Stimulated activated naive CD8-positive, alpha-beta T cell treated with anti-CD3 and anti-CD28 coated beads, Interleukin-15, amount 100 ng/mL, for 72 hours (primary cell): ENCODE measurements at regions not wholly inside any gene's neighbourhood (a gene's known extent, or its start where the extent isn't known, plus 50 kb on each side); places are given as distances from the start of the nearest gene placed in this dataset.
A peak's percentile ranks its signal among the peaks of the same experiment; 100 is the strongest.

ENCODE experiments used
- ATAC-seq: fragments of 150-1000 bp; cut with Tn5 transposase; 2 replicates; pipeline ENCODE4 v1.10.0; 2021; ENCODE audit warnings: mild to moderate bottlenecking, moderate library complexity
- DNase-seq, 2 donors: peaks; one replicate each; pipeline ENCODE4 v3.0.0; 2021 to 2022
- H3K27ac Mint-ChIP-seq, 2 donors: one replicate each; pipeline ENCODE4 v1.8.0; 2022; ENCODE audit warnings: mild to moderate bottlenecking in 2 of 2, mixed read lengths in 2 of 2, moderate library complexity in 2 of 2
- H3K27me3 Mint-ChIP-seq: one replicate; pipeline ENCODE4 v1.8.0; 2022; ENCODE audit warnings: mixed read lengths
- H3K4me1 Mint-ChIP-seq: one replicate; pipeline ENCODE4 v1.8.0; 2022; ENCODE audit warnings: mild to moderate bottlenecking, mixed read lengths
- H3K4me3 Mint-ChIP-seq, 2 donors: one replicate each; pipeline ENCODE4 v1.8.0; 2022; ENCODE audit warnings: mild to moderate bottlenecking in 2 of 2, mixed read lengths in 2 of 2, moderate library complexity in 1 of 2
- H3K9me3 Mint-ChIP-seq, 2 donors: one replicate each; pipeline ENCODE4 v1.8.0; 2022; ENCODE audit warnings: mixed read lengths in 2 of 2

DNA sequence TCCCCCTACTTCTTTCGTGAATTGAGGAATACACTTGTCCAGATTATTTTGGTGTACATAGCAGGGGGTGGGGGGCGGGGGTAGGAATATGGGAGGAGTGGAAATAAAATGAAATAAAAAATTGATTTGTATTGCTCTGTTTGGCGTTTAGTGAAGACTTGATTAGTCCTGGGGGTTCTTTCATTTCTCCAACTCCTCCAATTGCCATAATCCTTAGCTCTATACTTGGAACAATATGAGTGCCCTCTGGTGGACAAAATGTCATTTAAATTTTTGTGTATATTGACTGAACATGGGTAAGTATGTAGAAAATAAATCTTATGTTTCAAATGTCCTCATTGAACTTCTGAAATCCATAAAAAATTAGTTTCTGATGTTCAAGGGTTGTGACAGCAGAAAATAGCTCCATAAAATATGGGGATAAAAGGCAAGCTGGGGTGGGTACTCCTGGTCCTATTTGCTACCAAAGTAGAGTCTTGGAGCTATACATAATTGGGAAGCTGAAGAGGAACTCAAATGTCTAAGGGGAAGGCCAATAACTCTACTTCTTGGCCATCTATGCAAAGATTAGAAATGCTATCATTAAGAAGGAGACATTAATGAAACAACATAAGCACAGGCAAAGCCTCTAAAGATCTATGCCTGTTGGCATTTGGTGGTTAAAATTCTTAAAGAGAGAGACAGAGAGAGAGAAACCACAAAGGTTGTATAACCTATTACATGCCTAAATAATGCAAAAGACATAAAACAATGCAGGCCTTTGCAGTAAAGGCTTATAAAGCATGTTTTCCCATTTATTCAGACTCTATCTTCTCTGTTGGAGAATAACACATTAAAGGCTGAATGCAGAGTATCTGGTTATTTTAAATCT, 421.6 kb downstream of the METTL15 start:
- Mint-ChIP-seq H3K27me3 (no peaks in the 10 kb centered on the region), H3K9me3 (peaks cover 5 to 9% of the 10 kb centered on the region in 2 donors), H3K4me1 (no peaks in the 10 kb centered on the region), H3K4me3 (no peak overlapping the region), H3K27ac (no peak overlapping the region)
- ATAC-seq (no peak), DNase-seq (no peak)

DNA sequence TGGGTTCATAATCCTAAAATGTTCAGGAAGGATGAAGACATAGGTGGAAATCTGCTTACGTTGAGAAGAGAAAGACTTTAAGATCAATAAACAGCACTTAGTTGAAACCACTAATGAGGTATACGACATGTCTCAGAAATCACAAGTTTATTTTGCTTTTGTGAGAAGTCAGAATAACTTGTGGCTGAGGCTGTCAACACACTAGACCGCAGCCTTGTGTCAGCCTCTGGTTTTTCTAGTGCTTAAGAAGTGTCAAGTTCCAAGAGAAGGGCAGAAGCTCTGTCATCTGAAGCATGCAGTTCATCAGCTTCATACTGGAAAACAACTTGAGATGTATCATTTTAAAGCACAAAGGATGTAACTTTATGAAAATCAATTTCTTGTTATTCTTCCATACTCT, 420.9 kb downstream of the METTL15 start:
- H3K27me3 Mint-ChIP-seq, result no peaks in the 10 kb centered on the region
- no peak overlapping the region for H3K4me3 Mint-ChIP-seq
- H3K9me3 Mint-ChIP-seq, result peaks cover 13 to 16% of the 10 kb centered on the region in 2 donors
- H3K4me1 Mint-ChIP-seq, result no peaks in the 10 kb centered on the region
- no peak for ATAC-seq
- DNase-seq, result no peak
- no peak overlapping the region for H3K27ac Mint-ChIP-seq

DNA sequence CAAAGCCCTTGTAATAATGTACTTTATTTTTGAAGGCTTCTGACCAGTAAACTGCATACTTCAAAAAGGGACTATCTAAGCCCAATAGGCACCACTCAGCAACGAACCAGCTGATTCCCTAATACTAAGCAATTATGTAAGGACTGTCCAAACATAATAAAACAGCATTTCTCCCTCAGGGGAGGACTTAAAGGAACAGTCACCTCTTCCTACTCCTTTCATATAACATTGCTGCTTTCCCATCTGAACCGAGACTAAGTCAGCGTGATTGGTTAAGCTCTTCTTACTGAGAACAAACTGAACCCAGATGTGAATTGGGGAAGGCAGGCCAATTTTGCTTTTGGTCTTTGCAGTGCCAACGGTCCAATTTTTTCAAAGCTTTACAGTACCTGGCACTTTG, 420.0 kb downstream of the METTL15 start:
- ATAC-seq, result no peak
- DNase-seq, result no peak
- H3K9me3 Mint-ChIP-seq, result peaks cover 13 to 24% of the 10 kb centered on the region in 2 donors
- H3K4me1 Mint-ChIP-seq, result no peaks in the 10 kb centered on the region
- H3K4me3 Mint-ChIP-seq, result no peak overlapping the region
- no peak overlapping the region for H3K27ac Mint-ChIP-seq
- H3K27me3 Mint-ChIP-seq, result no peaks in the 10 kb centered on the region

DNA sequence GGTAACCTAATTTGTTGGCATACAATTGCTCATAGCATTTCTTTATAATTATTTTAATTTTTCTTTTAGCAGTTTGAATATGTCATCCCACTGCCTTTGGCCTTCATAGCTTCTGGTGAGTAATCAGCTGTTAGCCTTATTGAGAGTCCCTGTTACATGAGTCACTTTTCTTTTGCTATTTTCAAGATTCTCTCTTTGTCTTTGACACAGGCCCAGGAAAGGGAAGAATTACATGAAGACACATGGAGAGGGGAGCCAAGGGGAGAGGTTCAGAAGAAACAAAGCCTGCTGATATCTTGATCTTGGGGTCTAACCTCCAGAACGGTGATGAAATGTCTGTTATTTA, 418.2 kb downstream of the METTL15 start:
- H3K4me1 Mint-ChIP-seq, result no peaks in the 10 kb centered on the region
- H3K27ac Mint-ChIP-seq, result no peak overlapping the region

DNA sequence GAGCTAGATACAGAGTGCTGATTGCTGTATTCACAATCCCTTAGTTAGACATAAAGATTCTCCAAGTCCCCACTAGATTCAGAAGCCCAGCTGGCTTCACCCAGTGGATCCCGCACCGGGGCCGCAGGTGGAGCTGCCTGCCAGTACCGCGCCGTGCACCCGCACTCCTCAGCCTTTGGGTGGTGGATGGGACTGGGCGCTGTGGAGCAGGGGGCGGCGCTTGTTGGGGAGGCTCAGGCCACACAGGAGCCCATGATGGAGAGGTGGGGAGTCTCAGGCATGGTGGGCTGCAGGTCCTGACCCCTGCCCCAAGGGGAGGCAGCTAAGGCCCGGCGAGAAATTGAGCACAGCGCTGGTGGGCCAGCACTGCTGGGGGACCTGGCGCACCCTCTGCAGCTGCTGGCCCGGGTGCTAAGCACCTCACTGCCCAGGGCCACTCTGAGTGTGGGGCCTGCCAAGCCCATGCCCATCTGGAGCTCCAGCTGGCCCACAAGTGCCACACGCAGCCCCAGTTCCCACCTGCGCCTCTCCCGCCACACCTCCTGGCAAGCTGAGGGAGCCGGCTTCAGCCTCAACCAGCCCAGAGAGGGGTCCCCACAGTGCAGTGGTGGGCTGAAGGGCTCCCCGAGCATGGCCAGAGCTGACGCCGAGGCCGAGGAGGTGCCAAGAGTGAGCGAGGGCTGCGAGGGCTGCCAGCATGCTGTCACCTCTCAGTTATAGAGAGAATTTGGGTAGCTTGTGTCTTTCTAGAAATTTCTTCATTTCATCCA, 417.6 kb downstream of the METTL15 start:
- H3K27me3 Mint-ChIP-seq, result no peaks in the 10 kb centered on the region

More for the DNA sequence above, 418.2 kb downstream of the METTL15 start:
- peaks cover 13 to 24% of the 10 kb centered on the region in 2 donors for H3K9me3 Mint-ChIP-seq
- ATAC-seq (no peak), DNase-seq (no peak)
- H3K27me3 Mint-ChIP-seq, result no peaks in the 10 kb centered on the region
- no peak overlapping the region for H3K4me3 Mint-ChIP-seq

DNA sequence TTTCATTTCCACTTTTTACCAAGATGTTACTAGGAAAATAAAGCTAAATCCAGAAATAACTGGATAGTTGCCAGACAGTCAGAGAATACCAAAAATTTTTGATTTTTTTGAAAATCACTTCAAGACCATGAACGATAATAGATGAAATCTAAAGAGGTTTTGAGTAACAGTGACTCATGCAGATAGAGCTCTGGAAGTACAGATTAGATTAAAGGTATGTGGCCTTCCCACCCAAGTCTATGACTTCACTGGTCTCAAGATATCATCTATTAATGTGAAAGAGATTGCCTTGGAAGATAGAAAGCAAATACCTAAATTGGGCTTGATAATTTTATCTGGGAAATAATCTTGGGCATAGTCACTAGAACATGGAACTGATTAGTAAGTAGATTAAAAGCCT, 415.9 kb downstream of the METTL15 start:
- Mint-ChIP-seq H3K4me3 (no peak overlapping the region), H3K27me3 (no peaks in the 10 kb centered on the region), H3K4me1 (no peaks in the 10 kb centered on the region), H3K27ac (no peak overlapping the region), H3K9me3 (peaks cover 13 to 24% of the 10 kb centered on the region in 2 donors)
- DNase-seq (no peak), ATAC-seq (no peak)

More for the DNA sequence above, 417.6 kb downstream of the METTL15 start:
- DNase-seq (no peak), ATAC-seq (peak; percentile 23)
- Mint-ChIP-seq H3K4me1 (no peaks in the 10 kb centered on the region), H3K27ac (no peak overlapping the region), H3K9me3 (peaks cover 13 to 24% of the 10 kb centered on the region in 2 donors), H3K4me3 (no peak overlapping the region)

DNA sequence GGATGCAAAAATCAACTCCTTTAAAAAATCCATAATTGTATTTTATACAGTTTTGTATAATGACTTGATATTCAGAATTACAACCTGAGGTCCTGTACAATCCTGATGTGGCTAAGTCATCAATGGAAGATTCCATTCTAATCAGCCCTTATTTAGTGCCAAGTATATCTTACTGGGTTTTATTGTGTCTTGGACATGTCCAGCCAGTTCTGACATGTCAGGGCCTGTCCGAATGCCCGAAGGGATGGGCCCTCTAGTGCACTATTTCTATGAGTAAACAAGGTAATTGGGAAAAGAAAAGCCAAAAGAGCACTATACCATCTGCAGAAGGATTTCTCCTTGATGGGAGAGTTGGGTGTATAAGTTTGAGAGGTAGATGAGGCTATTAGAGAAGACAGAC, 412.9 kb downstream of the METTL15 start:
- no peak overlapping the region for H3K4me3 Mint-ChIP-seq
- H3K4me1 Mint-ChIP-seq, result no peaks in the 10 kb centered on the region
- peaks cover 9 to 24% of the 10 kb centered on the region in 2 donors for H3K9me3 Mint-ChIP-seq

DNA sequence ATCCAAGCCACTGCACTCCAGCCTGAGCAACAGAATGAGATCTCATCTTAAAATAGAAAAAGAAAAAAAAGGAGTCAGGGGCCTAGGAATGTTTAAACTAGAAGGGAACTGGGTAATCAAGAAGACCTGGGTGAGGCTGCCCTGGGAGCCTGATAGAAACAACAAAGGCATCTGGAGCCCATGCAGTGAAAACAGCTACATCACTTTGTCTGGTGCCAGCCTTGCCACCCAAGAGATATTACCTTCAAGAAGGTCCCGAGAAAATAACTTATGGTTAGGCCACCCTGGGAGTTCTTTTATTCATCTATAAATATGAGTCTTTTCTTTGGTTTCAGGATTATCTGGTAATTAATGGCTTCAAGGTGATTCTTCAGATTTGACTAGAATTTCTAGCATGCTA, 412.1 kb downstream of the METTL15 start:
- no peaks in the 10 kb centered on the region for H3K4me1 Mint-ChIP-seq
- H3K9me3 Mint-ChIP-seq, result peaks cover 9 to 21% of the 10 kb centered on the region in 2 donors
- DNase-seq (no peak), ATAC-seq (no peak)
- H3K27ac Mint-ChIP-seq, result no peak overlapping the region
- H3K27me3 Mint-ChIP-seq, result no peaks in the 10 kb centered on the region
- H3K4me3 Mint-ChIP-seq, result no peak overlapping the region

More for the DNA sequence above, 412.9 kb downstream of the METTL15 start:
- Mint-ChIP-seq H3K27ac (no peak overlapping the region), H3K27me3 (no peaks in the 10 kb centered on the region)
- DNase-seq, result no peak
- ATAC-seq, result no peak

DNA sequence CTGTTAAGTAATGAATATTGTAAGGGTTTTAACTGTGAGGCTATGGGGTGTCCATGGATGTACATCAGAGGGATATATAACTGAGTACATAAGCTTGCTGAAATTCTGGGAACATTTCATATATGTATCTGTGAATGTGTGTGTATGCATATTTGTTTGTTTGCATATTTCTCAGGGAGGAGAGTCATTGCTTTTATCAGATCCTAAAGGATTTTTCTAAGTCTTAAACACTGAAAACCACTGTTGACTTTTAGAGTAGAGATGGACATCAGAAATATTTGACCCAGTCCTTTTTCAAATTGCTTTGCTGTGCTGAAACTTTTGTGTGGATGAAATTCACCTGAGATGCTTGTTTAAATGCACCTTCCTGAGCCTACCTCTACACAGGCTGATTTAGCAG, 410.6 kb downstream of the METTL15 start:
- Mint-ChIP-seq H3K4me3 (no peak overlapping the region), H3K9me3 (peaks cover 0 to 7% of the 10 kb centered on the region in 2 donors), H3K27ac (no peak overlapping the region), H3K4me1 (no peaks in the 10 kb centered on the region), H3K27me3 (no peaks in the 10 kb centered on the region)
- ATAC-seq (no peak), DNase-seq (no peak)

DNA sequence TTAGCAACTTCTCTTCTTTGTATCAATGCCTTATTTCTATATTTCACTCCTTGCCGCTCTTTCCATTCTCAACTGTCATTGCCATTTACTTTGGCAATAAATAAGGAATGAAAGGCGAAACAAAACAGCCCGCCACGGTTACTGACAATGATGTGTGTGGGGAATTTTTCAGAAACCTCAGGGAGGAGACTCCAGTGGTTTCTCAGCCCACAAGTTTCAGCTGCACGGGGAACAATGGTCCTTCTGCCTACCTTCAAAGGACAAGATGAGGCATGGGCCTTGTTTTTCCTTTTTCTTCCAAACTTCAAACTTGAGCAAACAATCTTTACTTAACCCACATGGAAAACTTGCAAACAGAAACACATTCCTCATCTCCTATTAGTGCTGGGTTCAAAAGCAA, 409.4 kb downstream of the METTL15 start:
- Mint-ChIP-seq H3K4me1 (no peaks in the 10 kb centered on the region), H3K27me3 (no peaks in the 10 kb centered on the region), H3K4me3 (no peak overlapping the region), H3K27ac (no peak overlapping the region), H3K9me3 (peaks cover 6 to 10% of the 10 kb centered on the region in 2 donors)
- DNase-seq (no peak), ATAC-seq (no peak)

DNA sequence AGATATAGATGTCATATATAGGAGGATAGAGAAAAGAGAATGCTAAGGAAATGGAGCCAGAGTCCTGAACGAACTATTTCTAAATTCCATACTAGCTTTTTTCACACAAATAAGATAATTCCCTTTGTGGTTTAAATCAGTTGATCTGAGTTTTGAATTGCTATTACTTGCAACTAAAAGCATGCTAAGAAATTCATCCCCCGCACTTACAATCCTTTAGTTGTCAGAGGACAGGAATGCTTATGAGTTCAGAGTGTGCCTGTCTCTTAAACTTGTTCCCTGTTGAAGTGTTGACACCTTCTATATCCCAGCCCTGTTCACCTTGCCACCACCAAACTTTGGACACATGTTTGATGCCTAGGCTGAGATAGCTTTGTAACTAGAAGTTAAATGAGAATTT, 406.2 kb downstream of the METTL15 start:
- no peaks in the 10 kb centered on the region for H3K27me3 Mint-ChIP-seq
- H3K4me1 Mint-ChIP-seq, result no peaks in the 10 kb centered on the region
- H3K9me3 Mint-ChIP-seq, result peaks cover 6 to 11% of the 10 kb centered on the region in 2 donors
- no peak for DNase-seq
- no peak overlapping the region for H3K4me3 Mint-ChIP-seq
- no peak overlapping the region for H3K27ac Mint-ChIP-seq
- no peak for ATAC-seq

DNA sequence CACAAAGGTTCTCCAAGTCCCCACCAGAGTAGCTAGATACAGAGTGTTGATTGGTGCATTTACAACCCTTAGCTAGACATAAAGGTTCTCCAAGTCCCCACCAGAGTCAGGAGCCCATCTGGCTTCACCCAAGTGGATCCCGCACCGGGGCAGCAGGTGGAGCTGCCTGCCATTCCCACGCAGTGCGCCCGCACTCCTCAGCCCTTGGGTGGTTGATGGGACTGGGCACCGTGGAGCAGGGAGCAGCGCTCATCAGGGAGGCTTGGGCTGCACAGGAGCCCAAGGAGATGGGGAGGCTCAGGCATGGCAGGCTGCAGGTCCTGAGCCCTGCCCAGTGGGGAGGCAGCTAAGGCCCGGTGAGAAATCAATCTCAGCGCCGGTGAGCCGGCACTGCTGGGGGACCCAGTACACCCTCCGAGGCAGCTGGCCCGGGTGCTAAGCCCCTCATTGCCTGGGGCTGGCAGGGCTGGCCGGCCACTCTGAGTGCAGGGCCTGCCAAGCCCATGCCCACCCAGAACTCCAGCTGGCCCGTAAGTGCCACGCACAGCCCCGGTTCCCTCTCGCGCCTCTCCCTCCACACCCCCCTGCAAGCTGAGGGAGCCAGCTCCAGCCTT, 404.1 kb downstream of the METTL15 start:
- Mint-ChIP-seq H3K9me3 (peaks cover 11 to 19% of the 10 kb centered on the region in 2 donors), H3K4me3 (no peak overlapping the region), H3K27ac (no peak overlapping the region), H3K27me3 (no peaks in the 10 kb centered on the region), H3K4me1 (no peaks in the 10 kb centered on the region)
- ATAC-seq (no peak), DNase-seq (no peak)

DNA sequence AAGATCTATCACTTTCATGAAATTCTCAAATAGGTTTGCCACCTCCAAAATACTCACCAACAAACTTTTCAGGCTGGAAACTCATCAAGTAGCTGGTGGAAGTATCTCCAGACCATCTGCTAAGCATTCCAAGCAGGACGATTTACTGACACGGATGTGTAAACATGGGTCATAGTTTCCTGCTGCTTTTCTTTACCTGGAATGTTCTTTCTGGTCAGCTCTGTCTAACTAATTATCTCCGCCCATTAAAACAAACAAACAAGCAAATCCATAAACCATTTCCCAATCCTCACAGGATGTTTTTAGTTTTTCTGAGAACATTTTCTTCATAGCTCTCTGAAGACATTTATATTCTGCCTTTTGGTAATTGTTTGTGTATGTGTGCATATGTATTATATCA, 397.0 kb downstream of the METTL15 start:
- Mint-ChIP-seq H3K4me1 (no peaks in the 10 kb centered on the region), H3K27me3 (no peaks in the 10 kb centered on the region), H3K4me3 (no peak overlapping the region), H3K9me3 (peaks cover 5 to 10% of the 10 kb centered on the region in 2 donors), H3K27ac (no peak overlapping the region)
- DNase-seq, result no peak
- no peak for ATAC-seq

DNA sequence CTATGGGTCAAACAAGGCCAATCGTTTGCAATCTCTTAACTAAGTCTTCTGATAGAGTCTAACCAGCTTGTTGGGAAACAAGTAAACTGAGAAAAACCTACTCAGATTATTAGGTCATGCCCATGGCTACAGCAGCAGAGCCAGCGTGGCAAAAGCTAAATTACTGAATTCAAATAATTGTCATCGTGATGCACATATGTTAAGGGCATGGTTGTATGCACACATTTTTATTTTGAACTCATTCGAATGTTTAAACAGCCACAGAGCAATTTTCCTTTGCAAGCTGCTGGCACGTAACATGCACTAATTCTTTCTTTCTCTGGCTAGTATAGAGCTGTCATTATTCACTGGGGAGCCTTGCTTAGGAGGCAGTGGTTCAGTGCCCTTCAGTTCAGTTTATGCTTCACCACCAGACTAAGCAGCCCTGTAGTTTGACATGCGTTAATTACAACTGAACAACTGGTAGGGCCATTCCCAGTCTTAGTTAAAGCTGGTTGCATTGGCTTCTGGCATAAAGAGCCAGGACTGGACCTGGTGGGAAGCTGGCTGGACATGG, 396.4 kb downstream of the METTL15 start:
- Mint-ChIP-seq H3K27me3 (no peaks in the 10 kb centered on the region), H3K27ac (no peak overlapping the region), H3K9me3 (peaks cover 5 to 10% of the 10 kb centered on the region in 2 donors), H3K4me3 (no peak overlapping the region), H3K4me1 (no peaks in the 10 kb centered on the region)
- DNase-seq (no peak), ATAC-seq (no peak)

DNA sequence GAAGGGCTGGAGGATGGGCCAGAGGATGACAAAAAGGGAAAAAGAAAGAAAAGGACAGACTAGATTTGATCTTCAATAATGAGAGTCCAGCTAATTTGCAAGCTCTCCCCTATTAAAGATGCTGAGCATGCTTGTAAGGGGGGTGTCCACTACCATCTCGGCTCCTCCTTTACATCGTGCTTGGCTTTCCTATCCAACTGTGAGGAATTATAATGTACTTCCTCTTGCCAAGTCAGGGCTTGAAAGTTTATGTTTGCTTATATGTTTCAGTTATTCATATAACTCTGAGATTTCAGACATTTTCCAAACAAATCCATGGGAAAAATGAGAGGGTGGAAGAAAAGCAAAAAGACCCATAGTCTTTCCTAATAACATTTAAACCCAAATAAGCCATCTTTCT, 387.1 kb downstream of the METTL15 start:
- ATAC-seq, result no peak
- Mint-ChIP-seq H3K27ac (no peak overlapping the region), H3K4me1 (no peaks in the 10 kb centered on the region), H3K4me3 (no peak overlapping the region), H3K27me3 (no peaks in the 10 kb centered on the region), H3K9me3 (peaks cover 0 to 7% of the 10 kb centered on the region in 2 donors)
- DNase-seq, result no peak

DNA sequence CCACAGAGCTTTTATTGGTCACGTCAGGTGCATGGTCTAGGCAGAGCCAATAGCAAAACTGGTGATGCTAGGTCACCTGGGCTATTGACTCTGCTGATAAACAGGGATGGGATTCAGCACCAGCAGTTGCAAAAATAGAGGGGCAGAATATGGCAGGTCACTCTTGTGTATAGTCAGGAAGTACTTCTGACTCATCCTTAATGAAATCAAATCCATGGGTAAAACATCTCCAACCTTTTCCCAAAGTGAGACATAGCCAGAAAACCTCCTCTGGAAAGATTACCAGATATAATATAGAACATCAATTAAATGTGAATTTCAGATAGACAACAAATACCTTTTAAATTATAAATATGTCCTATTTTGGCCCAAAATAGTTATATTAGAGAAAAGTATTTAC, 383.2 kb downstream of the METTL15 start:
- DNase-seq, result no peak
- no peaks in the 10 kb centered on the region for H3K9me3 Mint-ChIP-seq
- ATAC-seq, result no peak
- no peaks in the 10 kb centered on the region for H3K27me3 Mint-ChIP-seq
- H3K27ac Mint-ChIP-seq, result no peak overlapping the region
- no peaks in the 10 kb centered on the region for H3K4me1 Mint-ChIP-seq
- no peak overlapping the region for H3K4me3 Mint-ChIP-seq
